PC-9 (cell line): ENCODE measurements at regions not wholly inside any gene's neighbourhood (a gene's known extent, or its start where the extent isn't known, plus 50 kb on each side); places are given as distances from the start of the nearest gene placed in this dataset.

Experiments used
- BruUV-seq: library from RNA; stranded (reverse); fragments of 400-500 nt; replicated peaks from 2 replicates; lab custom pipeline; 2021; lab: Mats Ljungman, UMichigan
- CTCF ChIA-PET: fragments of 300-600 bp; sonication (Branson Sonifier 250); formaldehyde crosslinking; loops from one replicate; lab custom pipeline; 2022; ENCODE audit warnings: antibody characterized with exemption; lab: Charles Lee
- POLR2A ChIA-PET: fragments of 300-600 bp; sonication (Branson Sonifier 250); formaldehyde crosslinking; loops from one replicate; lab custom pipeline; 2022; ENCODE audit warnings: antibody characterized with exemption; ENCODE audit not compliant: unreplicated experiment; lab: Charles Lee
- DNase-seq, 2 experiments: peaks; one replicate each; pipeline versions ENCODE4 v3.0.0 to v3.0.0-alpha.2; 2015 to 2022; ENCODE audit warnings: mixed read lengths in 1 of 2
- H2AFZ ChIP-seq: fragments of 200-600 bp; sonication (generic); 2 replicates; pipeline ENCODE4 v1.8.1; 2017; ENCODE audit warnings: antibody characterized with exemption
- H3F3A ChIP-seq: fragments of 200-600 bp; sonication (generic); 2 replicates; pipeline ENCODE4 v1.8.1; 2017; ENCODE audit warnings: antibody characterized with exemption, mild to moderate bottlenecking, low read depth; ENCODE audit not compliant: insufficient read depth
- H3K27ac ChIP-seq: fragments of 200-600 bp; sonication (generic); 2 replicates; pipeline ENCODE4 v1.6.1; 2016; ENCODE audit warnings: mixed run types
- H3K27me3 ChIP-seq: fragments of 200-600 bp; sonication (generic); 2 replicates; pipeline ENCODE4 v1.6.1; 2016; ENCODE audit warnings: low read depth, mixed run types; ENCODE audit not compliant: insufficient read depth
- H3K36me3 ChIP-seq: fragments of 200-600 bp; sonication (generic); 2 replicates; pipeline ENCODE4 v1.6.1; 2016; ENCODE audit warnings: low read depth, mixed run types
- H3K4me1 ChIP-seq: fragments of 200-600 bp; sonication (generic); replicated peaks from 2 replicates; pipeline ENCODE4 v1.6.1; 2016; ENCODE audit warnings: mixed run types; ENCODE audit not compliant: insufficient read depth
- H3K4me2 ChIP-seq: fragments of 200-600 bp; sonication (generic); 2 replicates; pipeline ENCODE4 v1.6.1; 2017; ENCODE audit warnings: mixed run types
- H3K4me3 ChIP-seq: fragments of 200-600 bp; sonication (generic); 2 replicates; pipeline ENCODE4 v1.6.1; 2016; ENCODE audit warnings: mixed run types
- H3K79me2 ChIP-seq: fragments of 200-600 bp; sonication (generic); 2 replicates; pipeline ENCODE4 v1.6.1; 2017; ENCODE audit warnings: low read depth, mixed run types
- H3K9me2 ChIP-seq: fragments of 200-600 bp; sonication (generic); 2 replicates; pipeline ENCODE4 v1.8.1; 2017; ENCODE audit warnings: mild to moderate bottlenecking; ENCODE audit not compliant: insufficient read depth
- H3K9me3 ChIP-seq: fragments of 200-600 bp; sonication (generic); 2 replicates; pipeline ENCODE4 v1.8.1; 2016; ENCODE audit warnings: low read depth; ENCODE audit not compliant: insufficient read depth
- H4K20me1 ChIP-seq: fragments of 200-600 bp; sonication (generic); 2 replicates; pipeline ENCODE4 v1.8.1; 2017; ENCODE audit not compliant: insufficient read depth
- EZH2 ChIP-seq: fragments of 200-600 bp; sonication (generic); IDR thresholded peaks from 2 replicates; pipeline ENCODE4 v1.8.0; 2017; ENCODE audit warnings: antibody characterized with exemption, low read depth
- intact Hi-C: fragments of 100-400 bp; cut with micrococcal nuclease; formaldehyde crosslinking; loops from one replicate; pipeline ENCODE4 v1.10.0; 2022; ENCODE audit not compliant: unreplicated experiment
- TF ChIP-seq, protein P1 (sequence below): fragments of 200-600 bp; sonication (generic); conservative IDR thresholded peaks from 2 replicates; pipeline ENCODE4 v1.6.1; 2017; ENCODE audit warnings: mixed run types, antibody characterized with exemption, mild to moderate bottlenecking, moderate library complexity

- H3K4me3 ChIP-seq, result no peak overlapping the region
- no TSS peak for BruUV-seq
- no peaks in the 10 kb centered on the region for H4K20me1 ChIP-seq
- ChIA-PET CTCF (no interaction called here), POLR2A (no interaction called here)
- no peak for DNase-seq
- H3F3A ChIP-seq, result no peaks in the 10 kb centered on the region
- TF ChIP-seq, protein P1, sequence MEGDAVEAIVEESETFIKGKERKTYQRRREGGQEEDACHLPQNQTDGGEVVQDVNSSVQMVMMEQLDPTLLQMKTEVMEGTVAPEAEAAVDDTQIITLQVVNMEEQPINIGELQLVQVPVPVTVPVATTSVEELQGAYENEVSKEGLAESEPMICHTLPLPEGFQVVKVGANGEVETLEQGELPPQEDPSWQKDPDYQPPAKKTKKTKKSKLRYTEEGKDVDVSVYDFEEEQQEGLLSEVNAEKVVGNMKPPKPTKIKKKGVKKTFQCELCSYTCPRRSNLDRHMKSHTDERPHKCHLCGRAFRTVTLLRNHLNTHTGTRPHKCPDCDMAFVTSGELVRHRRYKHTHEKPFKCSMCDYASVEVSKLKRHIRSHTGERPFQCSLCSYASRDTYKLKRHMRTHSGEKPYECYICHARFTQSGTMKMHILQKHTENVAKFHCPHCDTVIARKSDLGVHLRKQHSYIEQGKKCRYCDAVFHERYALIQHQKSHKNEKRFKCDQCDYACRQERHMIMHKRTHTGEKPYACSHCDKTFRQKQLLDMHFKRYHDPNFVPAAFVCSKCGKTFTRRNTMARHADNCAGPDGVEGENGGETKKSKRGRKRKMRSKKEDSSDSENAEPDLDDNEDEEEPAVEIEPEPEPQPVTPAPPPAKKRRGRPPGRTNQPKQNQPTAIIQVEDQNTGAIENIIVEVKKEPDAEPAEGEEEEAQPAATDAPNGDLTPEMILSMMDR, result no peak
- no peak for TF ChIP-seq EZH2
- no peaks in the 10 kb centered on the region for H3K4me1 ChIP-seq
- H3K27me3 ChIP-seq, result no peaks in the 10 kb centered on the region
- H3K9me2 ChIP-seq, result no peaks in the 10 kb centered on the region
- no peak overlapping the region for H2AFZ ChIP-seq
- no peak overlapping the region for H3K27ac ChIP-seq
- H3K9me3 ChIP-seq, result peaks cover 7% of the 10 kb centered on the region; the same call in 1 of the 2 replicates
- H3K79me2 ChIP-seq, result no peaks in the 10 kb centered on the region
- intact Hi-C loops, result no loop called here
- H3K36me3 ChIP-seq, result no peaks in the 10 kb centered on the region
- no peak overlapping the region for H3K4me2 ChIP-seq
Measured at GRCh38 chr2:30341500-30342267, 105.4 kb upstream of the LCLAT1 start.

- Histone ChIP-seq H3K9me3 (peaks cover 7% of the 10 kb centered on the region; the same call in 1 of the 2 replicates), H2AFZ (no peak overlapping the region), H3K27me3 (no peaks in the 10 kb centered on the region), H4K20me1 (no peaks in the 10 kb centered on the region), H3F3A (no peaks in the 10 kb centered on the region), H3K4me3 (no peak overlapping the region), H3K4me2 (no peak overlapping the region), H3K27ac (no peak overlapping the region), H3K9me2 (no peaks in the 10 kb centered on the region), H3K36me3 (no peaks in the 10 kb centered on the region), H3K79me2 (no peaks in the 10 kb centered on the region), H3K4me1 (no peaks in the 10 kb centered on the region)
- BruUV-seq, result no TSS peak
- TF ChIP-seq, protein P1, result no peak
- TF ChIP-seq EZH2, result no peak
- POLR2A ChIA-PET, result no interaction called here
- CTCF ChIA-PET, result no interaction called here
- no peak for DNase-seq
- intact Hi-C loops, result no loop called here
Measured at GRCh38 chr2:30346471-30347169, 100.4 kb upstream of the LCLAT1 start.

- TF ChIP-seq, protein P1, result no peak
- TF ChIP-seq EZH2, result no peak
- DNase-seq, result no peak
- ChIA-PET CTCF (no interaction called here), POLR2A (no interaction called here)
- no TSS peak for BruUV-seq
- intact Hi-C loops, result no loop called here
- Histone ChIP-seq H3K27me3 (no peaks in the 10 kb centered on the region), H2AFZ (no peak overlapping the region), H3K4me3 (no peak overlapping the region), H3K79me2 (no peaks in the 10 kb centered on the region), H3K4me2 (no peak overlapping the region), H4K20me1 (no peaks in the 10 kb centered on the region), H3K36me3 (no peaks in the 10 kb centered on the region), H3F3A (no peaks in the 10 kb centered on the region), H3K4me1 (no peaks in the 10 kb centered on the region), H3K9me3 (peaks cover under 1% of the 10 kb centered on the region; the same call in 1 of the 2 replicates), H3K27ac (no peak overlapping the region), H3K9me2 (no peaks in the 10 kb centered on the region)
Measured at GRCh38 chr2:30348825-30349224, 98.2 kb upstream of the LCLAT1 start.
